LoVo (cell line): ENCODE measurements at regions not wholly inside any gene's neighbourhood (a gene's known extent, or its start where the extent isn't known, plus 50 kb on each side); places are given as distances from the start of the nearest gene placed in this dataset.

Experiments used
- DNase-seq: peaks from one replicate; pipeline ENCODE4 v3.0.0-alpha.2; 2016; ENCODE audit warnings: low spot score

GRCh38 chr3:117074826-117075225 is 365.2 kb downstream of the TUSC7 start:
- no peak for DNase-seq

GRCh38 chr3:117079997-117080396 is 370.4 kb downstream of the TUSC7 start:
- no peak for DNase-seq

DNA sequence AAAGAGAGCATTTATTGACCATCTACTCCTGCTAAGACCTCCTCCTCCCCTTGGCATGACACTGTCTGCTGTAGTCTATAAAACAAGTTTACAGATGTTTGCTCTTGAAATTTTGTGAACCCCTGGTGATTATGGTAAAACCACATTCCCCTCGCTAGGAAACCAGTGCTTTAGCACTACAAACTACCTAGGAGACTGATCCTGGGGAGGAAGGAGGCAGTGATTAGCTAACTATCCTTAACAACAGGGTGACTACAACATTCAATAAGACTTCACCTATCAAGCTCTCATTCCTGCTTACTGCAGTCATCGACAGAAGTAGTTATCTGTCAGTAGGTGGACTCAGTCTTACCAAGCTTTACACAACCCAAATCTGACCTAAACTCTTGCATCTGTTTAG is 371.3 kb downstream of the TUSC7 start:
- no peak for DNase-seq

DNA sequence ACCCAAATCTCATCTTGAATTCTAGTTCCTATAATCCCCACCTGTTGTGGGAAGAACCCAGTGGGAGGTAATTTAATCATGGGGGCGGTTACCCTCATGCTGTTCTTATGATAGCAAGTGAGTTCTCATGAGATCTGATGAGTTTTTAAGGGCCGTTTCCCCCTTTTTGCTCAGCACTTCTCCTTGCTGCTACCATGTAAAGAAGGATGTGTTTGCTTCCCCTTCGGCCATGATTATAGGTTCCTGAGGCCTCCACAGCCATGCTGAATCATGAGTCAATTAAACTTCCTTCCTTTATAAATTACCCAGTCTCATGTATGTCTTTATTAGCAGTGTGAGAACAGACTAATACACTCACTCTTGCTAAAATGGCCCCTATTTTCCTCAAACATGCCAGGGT is 374.7 kb downstream of the TUSC7 start:
- DNase-seq: no peak

GRCh38 chr3:117084739-117085270 is 375.2 kb downstream of the TUSC7 start:
- DNase-seq: no peak

DNA sequence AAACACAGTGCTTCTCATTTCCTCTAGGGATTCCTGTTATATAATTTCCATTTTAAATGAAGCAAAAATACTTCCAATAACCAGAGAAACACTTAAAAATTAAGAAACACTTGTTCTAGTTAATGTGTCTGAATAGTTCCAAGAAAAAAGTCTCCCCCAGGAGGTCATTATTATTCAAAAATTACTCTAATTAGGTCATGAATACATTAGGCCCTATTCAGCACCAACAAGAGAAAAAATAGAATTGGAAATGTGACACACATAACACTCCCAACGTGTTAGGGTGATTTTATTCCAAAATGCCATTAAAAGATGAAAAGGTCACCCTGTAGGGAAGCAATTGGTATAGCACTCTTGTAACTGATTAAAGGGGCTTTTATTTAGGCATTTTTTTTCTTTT is 382.1 kb downstream of the TUSC7 start:
- DNase-seq: no peak

DNA sequence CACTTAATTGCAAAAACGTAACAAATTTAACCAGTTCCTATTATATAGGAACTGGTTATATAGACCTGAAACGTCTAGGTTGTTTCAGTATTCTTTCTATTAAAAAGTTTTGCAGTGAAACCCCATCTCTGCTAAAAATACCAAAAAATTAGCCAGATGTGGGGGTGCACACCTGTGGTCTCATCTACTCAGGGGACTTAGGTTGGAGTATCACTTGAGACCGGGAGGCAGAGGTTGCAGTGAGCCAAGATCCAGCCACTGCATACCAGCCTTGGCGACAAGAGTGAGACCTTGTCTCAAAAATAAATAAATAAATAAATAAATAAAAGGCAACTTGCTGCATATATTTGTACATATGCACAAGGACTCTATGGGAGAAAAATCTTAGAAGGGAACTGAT is 387.0 kb downstream of the TUSC7 start:
- no peak for DNase-seq

DNA sequence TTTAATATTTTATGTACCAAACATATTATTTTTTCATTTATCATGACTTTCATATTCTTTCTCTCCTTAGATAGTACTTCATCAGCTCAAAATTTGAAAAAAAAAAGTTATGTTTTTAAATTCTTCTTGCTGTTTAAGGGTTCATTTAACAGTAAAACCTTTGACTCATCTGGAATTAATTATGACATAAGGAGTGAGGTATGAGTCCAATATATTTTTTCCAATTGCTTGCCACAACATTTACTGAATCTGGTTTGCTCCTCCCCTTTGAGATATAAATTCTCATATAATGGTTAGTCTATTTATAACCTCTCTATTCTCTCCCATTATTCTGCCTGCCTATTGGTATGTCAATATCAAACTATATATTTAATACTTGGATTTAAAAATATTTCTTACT is 387.8 kb downstream of the TUSC7 start:
- no peak for DNase-seq

DNA sequence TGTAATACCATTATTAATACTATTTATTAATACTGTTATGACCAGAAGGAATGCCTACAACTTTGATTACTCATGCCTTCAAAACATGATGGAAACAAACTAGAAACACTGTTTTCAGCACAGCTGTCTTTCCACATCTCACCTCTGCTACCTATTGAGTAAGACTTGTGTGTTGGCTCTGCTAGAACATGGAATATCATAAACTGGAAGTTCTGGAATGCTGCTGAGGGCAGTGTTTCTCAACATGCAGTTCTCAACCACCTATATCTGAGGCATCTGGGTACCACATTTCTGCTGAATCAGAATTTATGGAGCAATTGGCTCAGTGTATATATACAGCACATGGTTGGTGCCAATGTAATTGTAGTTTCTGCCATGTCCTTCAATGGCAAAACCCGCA is 392.1 kb downstream of the TUSC7 start:
- DNase-seq: no peak

GRCh38 chr3:117102426-117102825 is 392.8 kb downstream of the TUSC7 start:
- DNase-seq: no peak

- DNase-seq: no peak
Measured at GRCh38 chr3:117103675-117104074, 394.1 kb downstream of the TUSC7 start.

GRCh38 chr3:117104381-117104780 is 394.8 kb downstream of the TUSC7 start:
- DNase-seq: no peak

DNA sequence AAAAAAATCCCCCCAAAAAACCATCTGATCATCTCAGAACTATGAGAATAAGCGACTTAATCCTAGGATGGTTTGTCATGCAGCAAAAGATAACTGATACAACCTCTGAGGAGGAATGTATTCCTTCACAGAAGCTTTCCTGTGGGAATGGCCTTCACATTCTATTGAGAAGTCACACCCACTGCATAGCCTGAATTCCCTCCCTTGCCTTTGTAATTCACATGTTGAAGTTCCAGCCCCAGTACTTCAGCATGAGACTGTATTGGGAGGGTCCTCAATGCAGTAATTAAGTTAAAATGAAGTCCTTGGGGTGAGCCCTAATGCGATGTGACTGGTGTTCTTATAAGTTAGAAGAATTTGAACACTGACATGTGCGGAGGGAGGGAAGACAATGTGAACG is 395.2 kb downstream of the TUSC7 start:
- no peak for DNase-seq

DNA sequence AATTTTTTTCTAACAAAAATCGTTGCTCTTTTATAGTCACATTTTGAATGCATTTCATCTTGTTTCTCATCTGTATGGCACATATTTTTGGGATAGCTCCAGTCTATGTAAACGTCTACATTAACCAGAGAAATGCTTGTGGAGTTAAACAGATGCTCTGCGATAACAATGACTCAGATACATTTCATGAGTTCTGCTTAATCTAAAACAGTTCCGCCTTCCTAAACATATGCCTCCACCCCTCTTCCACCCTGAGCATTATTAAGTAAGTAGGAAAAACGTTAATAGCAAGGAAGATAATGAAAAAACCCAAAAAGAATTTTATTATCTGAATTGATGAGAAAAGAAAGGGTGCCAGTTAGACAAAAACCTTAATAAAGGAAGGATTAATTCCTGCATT is 396.1 kb downstream of the TUSC7 start:
- DNase-seq: no peak

DNA sequence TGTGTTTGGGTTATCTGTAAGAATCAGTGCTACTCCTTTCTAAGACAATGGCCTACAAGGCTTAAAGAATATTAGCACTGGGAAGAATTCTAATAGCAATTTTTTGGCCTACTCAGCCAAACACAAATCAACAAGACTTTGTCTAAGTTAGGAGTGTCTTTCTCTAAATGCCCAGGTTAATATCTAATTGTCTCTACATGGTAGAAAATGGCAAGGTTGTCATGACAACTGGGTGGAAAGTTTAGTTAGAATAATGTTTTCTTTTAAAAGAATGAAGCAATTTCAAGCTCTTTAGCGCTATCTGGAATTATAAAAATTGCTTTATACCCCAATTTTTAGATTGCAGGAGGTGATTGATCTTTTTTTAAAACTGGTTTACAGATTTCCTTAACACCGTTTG is 396.8 kb downstream of the TUSC7 start:
- DNase-seq: no peak

GRCh38 chr3:117107946-117108345 is 398.4 kb downstream of the TUSC7 start:
- DNase-seq: no peak

DNA sequence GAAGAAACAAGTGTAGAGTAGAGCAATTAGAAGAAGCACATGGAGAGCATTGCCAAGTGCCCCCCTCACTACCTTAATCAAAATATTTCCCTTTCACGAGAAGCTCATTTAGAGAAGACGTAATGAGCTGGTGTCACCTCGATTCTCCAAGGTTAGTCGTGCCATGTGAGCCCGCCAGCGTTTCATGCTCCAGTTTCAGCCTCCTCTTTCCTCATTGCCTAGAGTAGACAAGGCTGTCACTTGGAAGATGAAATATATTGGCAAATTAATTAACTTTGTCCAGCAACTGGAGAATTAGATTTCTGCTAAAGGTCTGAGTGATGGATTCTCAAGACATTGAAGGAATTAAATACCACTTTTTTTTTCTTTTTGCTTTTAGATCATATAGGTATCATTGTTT is 399.6 kb downstream of the TUSC7 start:
- no peak for DNase-seq

DNA sequence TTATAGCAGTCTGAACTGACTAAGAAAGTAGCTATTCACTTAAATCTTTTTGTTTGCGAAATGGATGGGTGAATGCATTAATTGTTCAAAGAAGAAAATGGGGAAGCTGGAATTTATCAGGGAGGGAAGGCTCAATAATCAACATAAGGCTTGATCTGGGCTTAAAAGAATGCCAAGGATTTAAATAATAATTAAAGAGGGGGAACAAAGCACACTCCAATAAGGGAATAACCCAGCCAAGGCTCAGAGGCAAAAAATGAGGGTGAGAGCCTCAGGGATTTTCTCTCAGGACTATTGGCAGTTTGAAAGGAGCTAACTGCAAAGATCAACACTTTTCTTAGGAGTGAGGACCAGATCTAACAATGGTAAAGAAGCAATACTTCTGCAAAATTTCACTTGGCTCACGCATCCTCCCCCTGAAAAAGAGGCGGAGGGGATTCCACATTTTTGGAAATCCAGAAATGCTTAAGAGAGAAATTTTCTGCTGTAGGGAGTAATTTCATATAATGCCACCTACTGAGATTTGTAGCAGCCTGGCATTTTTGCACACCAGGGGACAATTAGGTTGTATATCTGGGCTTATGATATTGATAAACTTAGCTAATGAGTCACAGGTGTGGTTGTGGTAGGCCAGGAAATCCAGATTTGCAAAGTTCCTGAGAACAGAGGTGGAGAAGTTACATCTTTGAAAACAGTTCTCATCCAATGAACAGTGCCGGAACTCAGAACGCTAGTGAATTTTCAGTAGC is 405.1 kb downstream of the TUSC7 start:
- DNase-seq: no peak

DNA sequence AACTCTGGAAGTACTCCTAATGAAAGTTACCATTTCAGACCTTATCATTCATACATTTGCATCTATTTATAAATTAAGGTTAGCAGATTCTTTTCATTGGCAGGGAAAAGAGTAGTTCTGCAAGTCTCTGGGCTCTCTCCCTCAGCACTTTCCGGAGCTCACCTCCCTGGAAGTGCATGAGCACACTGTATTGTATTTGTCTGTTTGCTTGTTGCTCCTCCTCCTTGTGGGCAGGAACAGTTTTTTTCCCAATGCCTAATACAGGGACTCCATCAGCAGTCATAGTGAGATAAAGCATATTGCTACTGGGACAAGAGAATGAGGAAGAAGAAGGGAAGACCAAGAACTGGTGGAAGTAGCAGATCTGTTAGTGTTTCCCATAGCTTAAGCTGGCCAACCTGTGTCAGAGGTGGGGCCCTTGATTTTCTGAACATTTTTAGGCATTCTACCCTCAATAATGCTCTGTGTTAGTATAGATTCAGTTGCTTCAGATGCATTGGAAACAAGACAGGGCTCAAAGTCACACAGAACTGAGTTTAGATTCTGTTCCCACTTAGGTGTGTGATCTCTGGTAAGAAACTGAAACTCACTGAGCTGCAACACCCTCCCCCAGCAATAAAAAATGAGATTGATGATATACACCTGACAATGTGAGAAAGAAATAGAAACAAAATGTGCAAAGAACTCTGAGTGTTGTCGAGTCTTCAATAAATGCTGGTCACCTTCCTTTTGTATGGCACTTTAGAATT is 407.8 kb downstream of the TUSC7 start:
- no peak for DNase-seq

GRCh38 chr3:117118604-117119003 is 409.0 kb downstream of the TUSC7 start:
- DNase-seq: no peak

DNA sequence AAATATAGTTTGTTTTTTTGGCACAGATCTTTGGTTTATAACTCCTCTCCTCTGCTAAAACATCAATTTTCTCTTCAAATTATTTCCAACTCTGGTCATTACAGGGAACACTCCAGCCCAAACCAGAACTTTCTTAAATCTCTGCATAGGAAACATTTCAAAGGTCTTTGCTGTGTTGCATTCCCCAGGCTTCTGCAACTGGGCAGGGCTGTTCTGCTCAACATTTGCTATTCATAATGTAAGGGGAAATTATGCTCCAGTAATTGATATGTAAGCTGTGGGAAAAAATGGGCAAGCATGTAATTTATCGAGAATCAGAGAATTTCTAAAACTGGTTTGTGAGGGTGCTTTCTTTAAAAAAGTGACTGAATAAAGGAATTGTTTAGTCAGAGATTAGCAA is 410.4 kb downstream of the TUSC7 start:
- DNase-seq: no peak

- DNase-seq: no peak
Measured at GRCh38 chr3:117122609-117123008, 413.0 kb downstream of the TUSC7 start.

GRCh38 chr3:117126460-117126859 is 416.9 kb downstream of the TUSC7 start:
- no peak for DNase-seq
